Left kidney (tissue), 1 donor: ENCODE measurements at regions not wholly inside any gene's neighbourhood (a gene's known extent, or its start where the extent isn't known, plus 50 kb on each side); places are given as distances from the start of the nearest gene placed in this dataset.

Source experiments
- DNase-seq: peaks from one replicate; pipeline ENCODE4 v3.0.0-alpha.2; 2013

GRCh38 chr1:56442290-56442877 lies 137.0 kb downstream of the PLPP3 start:
- DNase-seq, result no peak

GRCh38 chr1:56441601-56442000 lies 137.8 kb downstream of the PLPP3 start:
- no peak for DNase-seq

GRCh38 chr1:56439610-56440264 lies 139.6 kb downstream of the PLPP3 start:
- DNase-seq, result no peak

GRCh38 chr1:56438901-56439551 lies 140.3 kb downstream of the PLPP3 start:
- DNase-seq, result no peak

GRCh38 chr1:56437959-56438358 lies 141.4 kb downstream of the PLPP3 start:
- no peak for DNase-seq

- no peak for DNase-seq
Observed at GRCh38 chr1:56436912-56437417, 142.4 kb downstream of the PLPP3 start.

GRCh38 chr1:56436296-56436695 lies 143.1 kb downstream of the PLPP3 start:
- DNase-seq, result no peak

- DNase-seq, result no peak
Observed at GRCh38 chr1:56435434-56436262, 143.7 kb downstream of the PLPP3 start.

GRCh38 chr1:56434740-56435139 lies 144.6 kb downstream of the PLPP3 start:
- no peak for DNase-seq

GRCh38 chr1:56434025-56434424 lies 145.3 kb downstream of the PLPP3 start:
- DNase-seq, result no peak

- no peak for DNase-seq
Observed at GRCh38 chr1:56433056-56433577, 146.2 kb downstream of the PLPP3 start.

- DNase-seq, result no peak
Observed at GRCh38 chr1:56432166-56432971, 147.0 kb downstream of the PLPP3 start.

GRCh38 chr1:56430141-56430839 lies 149.1 kb downstream of the PLPP3 start:
- no peak for DNase-seq

GRCh38 chr1:56429288-56429687 lies 150.1 kb downstream of the PLPP3 start:
- DNase-seq, result no peak

- DNase-seq, result no peak
Observed at GRCh38 chr1:56426587-56427381, 152.6 kb downstream of the PLPP3 start.

- no peak for DNase-seq
Observed at GRCh38 chr1:56425494-56426037, 153.8 kb downstream of the PLPP3 start.

- no peak for DNase-seq
Observed at GRCh38 chr1:56424744-56425493, 154.4 kb downstream of the PLPP3 start.

- DNase-seq, result no peak
Observed at GRCh38 chr1:56423716-56424115, 155.6 kb downstream of the PLPP3 start.

- DNase-seq, result no peak
Observed at GRCh38 chr1:56418151-56418631, 161.2 kb downstream of the PLPP3 start.
